ENCODE measurements at regions not wholly inside any gene's neighbourhood (a gene's known extent, or its start where the extent isn't known, plus 50 kb on each side); places are given as distances from the start of the nearest gene placed in this dataset.

DNA sequence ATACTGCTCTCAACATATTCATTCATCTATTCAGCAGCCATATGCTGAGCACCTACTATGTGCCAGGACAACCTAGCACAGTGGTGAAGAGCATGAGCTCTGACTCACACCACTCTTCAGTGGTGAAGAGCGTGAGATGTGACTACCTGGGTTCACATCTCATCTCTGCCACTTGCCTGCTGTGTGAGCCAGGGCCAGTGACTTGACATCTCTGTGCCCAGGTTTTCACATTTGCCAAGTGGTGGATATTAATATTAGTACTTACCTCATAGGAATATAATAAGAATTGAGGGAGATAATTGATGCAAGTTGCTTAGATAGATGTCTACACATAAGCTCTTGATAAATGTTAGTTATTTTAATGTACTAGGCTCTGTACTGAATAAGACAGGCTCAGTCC, 488.9 kb downstream of the PTPRU start:
- no peak for DNase-seq
- Histone ChIP-seq H3K9me3 (peaks cover 12% of the 10 kb centered on the region), H3K4me1 (ENCODE audit: low read depth) (no peaks in the 10 kb centered on the region), H3K36me3 (ENCODE audit: low read depth) (no peaks in the 10 kb centered on the region), H3K4me3 (no peak overlapping the region)
- intact Hi-C loops (cut with DNase I, micrococcal nuclease), result no loop called here
- no peak for ATAC-seq
- TF ChIP-seq, protein P1, sequence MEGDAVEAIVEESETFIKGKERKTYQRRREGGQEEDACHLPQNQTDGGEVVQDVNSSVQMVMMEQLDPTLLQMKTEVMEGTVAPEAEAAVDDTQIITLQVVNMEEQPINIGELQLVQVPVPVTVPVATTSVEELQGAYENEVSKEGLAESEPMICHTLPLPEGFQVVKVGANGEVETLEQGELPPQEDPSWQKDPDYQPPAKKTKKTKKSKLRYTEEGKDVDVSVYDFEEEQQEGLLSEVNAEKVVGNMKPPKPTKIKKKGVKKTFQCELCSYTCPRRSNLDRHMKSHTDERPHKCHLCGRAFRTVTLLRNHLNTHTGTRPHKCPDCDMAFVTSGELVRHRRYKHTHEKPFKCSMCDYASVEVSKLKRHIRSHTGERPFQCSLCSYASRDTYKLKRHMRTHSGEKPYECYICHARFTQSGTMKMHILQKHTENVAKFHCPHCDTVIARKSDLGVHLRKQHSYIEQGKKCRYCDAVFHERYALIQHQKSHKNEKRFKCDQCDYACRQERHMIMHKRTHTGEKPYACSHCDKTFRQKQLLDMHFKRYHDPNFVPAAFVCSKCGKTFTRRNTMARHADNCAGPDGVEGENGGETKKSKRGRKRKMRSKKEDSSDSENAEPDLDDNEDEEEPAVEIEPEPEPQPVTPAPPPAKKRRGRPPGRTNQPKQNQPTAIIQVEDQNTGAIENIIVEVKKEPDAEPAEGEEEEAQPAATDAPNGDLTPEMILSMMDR (IDR thresholded peaks at IDR 0.05), result no peak

DNA sequence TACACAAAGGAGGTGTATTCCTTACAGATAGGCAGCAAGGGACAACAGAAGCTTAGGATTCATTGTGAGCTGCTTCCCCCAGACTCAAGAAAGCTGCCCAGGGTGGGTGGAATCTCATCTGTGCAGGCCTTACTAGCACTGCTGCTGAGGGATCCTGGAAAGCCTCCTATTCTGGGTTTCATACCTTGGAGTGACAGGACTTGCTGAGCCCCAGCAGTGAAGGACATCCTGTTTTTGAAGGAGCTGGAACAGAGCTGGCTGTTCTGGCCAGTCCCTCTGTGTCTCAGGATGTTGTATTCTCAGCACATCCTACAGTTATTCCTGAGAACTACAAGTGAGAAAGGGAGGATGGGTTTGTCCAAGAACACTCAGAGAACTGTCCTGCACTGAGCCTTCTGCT, 486.3 kb downstream of the PTPRU start:
- Histone ChIP-seq H3K36me3 (ENCODE audit: low read depth) (no peaks in the 10 kb centered on the region), H3K4me3 (no peak overlapping the region), H3K4me1 (ENCODE audit: low read depth) (no peaks in the 10 kb centered on the region), H3K9me3 (peaks cover 12% of the 10 kb centered on the region)
- intact Hi-C loops (cut with DNase I, micrococcal nuclease), result no loop called here
- DNase-seq (no peak), ATAC-seq (no peak)
- TF ChIP-seq, protein P1 (IDR thresholded peaks at IDR 0.05), result no peak

DNA sequence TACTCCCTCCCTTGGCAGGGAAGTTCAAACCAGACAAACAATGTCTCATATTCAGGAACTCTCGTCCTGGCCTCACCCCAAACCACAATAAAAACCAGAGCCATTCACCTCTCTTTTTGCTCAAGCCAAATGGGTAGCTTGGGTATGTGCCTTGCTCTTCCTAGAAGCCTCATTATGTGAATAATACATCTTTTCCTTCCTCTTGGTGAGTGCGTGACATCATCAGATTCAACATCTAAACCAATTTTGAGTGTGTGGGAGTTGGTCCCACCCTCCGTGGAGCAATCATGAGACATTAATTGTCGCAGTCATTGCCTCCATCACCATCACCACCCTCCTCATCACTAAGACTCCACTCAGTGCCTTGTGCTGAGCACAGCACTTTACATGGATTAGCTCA, 482.9 kb downstream of the PTPRU start:
- Histone ChIP-seq H3K9me3 (peaks cover 12% of the 10 kb centered on the region), H3K4me3 (no peak overlapping the region), H3K36me3 (ENCODE audit: low read depth) (no peaks in the 10 kb centered on the region), H3K4me1 (ENCODE audit: low read depth) (no peaks in the 10 kb centered on the region)
- intact Hi-C loops (cut with DNase I, micrococcal nuclease), result no loop called here
- ATAC-seq (no peak), DNase-seq (no peak)
- TF ChIP-seq, protein P1 (IDR thresholded peaks at IDR 0.05), result no peak

DNA sequence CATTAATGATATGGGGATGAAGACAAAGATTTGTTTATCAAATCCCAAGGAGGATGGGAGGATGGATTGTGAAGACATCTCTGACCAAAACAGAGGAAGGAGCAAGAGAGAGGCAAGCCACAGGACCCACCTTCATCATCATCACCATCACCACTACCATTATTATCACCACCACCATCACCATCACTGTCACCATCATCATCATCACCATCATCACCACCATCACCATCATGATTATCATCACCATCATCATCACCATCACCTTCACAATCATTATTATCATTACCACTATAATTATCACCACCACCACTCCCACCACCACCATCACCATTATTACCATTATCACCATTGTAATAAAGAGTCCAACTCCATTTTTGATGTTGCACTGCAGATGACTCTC, 482.5 kb downstream of the PTPRU start:
- Histone ChIP-seq H3K36me3 (ENCODE audit: low read depth) (no peaks in the 10 kb centered on the region), H3K4me1 (ENCODE audit: low read depth) (no peaks in the 10 kb centered on the region), H3K4me3 (no peak overlapping the region), H3K9me3 (peaks cover 12% of the 10 kb centered on the region)
- ATAC-seq, result no peak
- DNase-seq, result no peak
- TF ChIP-seq, protein P1 (IDR thresholded peaks at IDR 0.05), result no peak
- intact Hi-C loops (cut with DNase I, micrococcal nuclease), result no loop called here

DNA sequence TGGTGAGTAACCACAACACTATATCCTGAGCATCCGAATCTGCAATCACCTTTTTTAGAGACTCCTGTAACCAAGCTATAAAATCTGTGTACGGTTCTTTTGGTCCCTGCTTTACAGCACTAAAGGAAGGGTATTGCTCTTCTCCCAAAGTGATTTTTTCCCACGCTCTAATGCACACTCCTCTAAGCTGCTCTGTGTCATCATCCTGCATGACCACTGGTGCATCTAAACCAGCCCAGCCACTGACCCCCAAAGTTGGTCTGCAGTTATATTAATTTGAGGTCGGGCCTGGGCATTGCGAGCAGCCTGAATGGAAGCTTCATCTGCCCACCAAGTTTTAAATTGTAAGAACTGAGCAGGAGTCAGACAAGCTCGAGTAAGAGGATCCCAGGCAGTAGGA, 480.0 kb downstream of the PTPRU start:
- Histone ChIP-seq H3K9me3 (no peaks in the 10 kb centered on the region), H3K4me3 (no peak overlapping the region), H3K4me1 (ENCODE audit: low read depth) (no peaks in the 10 kb centered on the region), H3K36me3 (ENCODE audit: low read depth) (no peaks in the 10 kb centered on the region)
- intact Hi-C loops (cut with DNase I, micrococcal nuclease), result no loop called here
- DNase-seq (no peak), ATAC-seq (no peak)
- TF ChIP-seq, protein P1 (IDR thresholded peaks at IDR 0.05), result no peak

DNA sequence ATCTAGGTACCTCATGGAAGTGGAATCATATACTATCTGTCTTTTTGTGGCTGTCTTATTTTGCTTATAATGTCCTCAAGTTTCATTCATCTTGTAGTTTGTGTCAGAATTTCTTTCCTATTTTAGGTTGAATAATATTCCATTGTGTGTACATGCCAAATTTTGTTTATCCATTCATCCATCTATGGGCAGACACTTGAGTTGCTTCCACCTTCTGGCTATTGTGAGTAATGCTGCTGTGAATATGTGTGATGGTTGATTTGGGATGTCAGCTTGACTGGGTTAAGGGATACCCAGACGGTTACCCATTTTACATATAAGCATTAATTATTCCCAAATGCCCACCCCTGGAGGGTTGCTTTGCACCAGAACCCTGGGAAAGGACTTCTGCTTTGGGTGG, 477.5 kb downstream of the PTPRU start:
- TF ChIP-seq, protein P1 (IDR thresholded peaks at IDR 0.05), result no peak
- Histone ChIP-seq H3K9me3 (no peaks in the 10 kb centered on the region), H3K36me3 (ENCODE audit: low read depth) (no peaks in the 10 kb centered on the region), H3K4me1 (ENCODE audit: low read depth) (no peaks in the 10 kb centered on the region), H3K4me3 (no peak overlapping the region)
- no peak for DNase-seq
- no peak for ATAC-seq
- intact Hi-C loops (cut with DNase I, micrococcal nuclease), result no loop called here

Data from mucosa of descending colon (tissue), 3 donors.